GM10266 (cell line): ENCODE measurements at regions not wholly inside any gene's neighbourhood (a gene's known extent, or its start where the extent isn't known, plus 50 kb on each side); places are given as distances from the start of the nearest gene placed in this dataset.

ENCODE experiments used
- DNase-seq: peaks from one replicate; pipeline ENCODE4 v3.0.0; 2012; ENCODE audit errors: extremely low spot score
- CTCF ChIP-seq: IDR thresholded peaks from 2 replicates; pipeline ENCODE4 v1.5.1; 2012; ENCODE audit warnings: mild to moderate bottlenecking, low read depth; ENCODE audit not compliant: control insufficient read depth, insufficient read depth; ENCODE audit errors: missing control alignments

- no peak for TF ChIP-seq CTCF
- DNase-seq: no peak
Observed at GRCh38 chr2:106965611-106966010, 79.6 kb upstream of the ST6GAL2 start.

GRCh38 chr2:106969777-106970176 lies 83.8 kb upstream of the ST6GAL2 start:
- no peak for TF ChIP-seq CTCF

GRCh38 chr2:106970471-106971261 lies 84.7 kb upstream of the ST6GAL2 start:
- no peak for TF ChIP-seq CTCF
- no peak for DNase-seq

More at GRCh38 chr2:106969777-106970176, 83.8 kb upstream of the ST6GAL2 start:
- no peak for DNase-seq

GRCh38 chr2:106972782-106973181 lies 86.8 kb upstream of the ST6GAL2 start:
- no peak for DNase-seq
- TF ChIP-seq CTCF: no peak

GRCh38 chr2:106974891-106975290 lies 88.9 kb upstream of the ST6GAL2 start:
- TF ChIP-seq CTCF: no peak
- no peak for DNase-seq

GRCh38 chr2:106975641-106976040 lies 89.7 kb upstream of the ST6GAL2 start:
- DNase-seq: no peak
- no peak for TF ChIP-seq CTCF

- no peak for TF ChIP-seq CTCF
- no peak for DNase-seq
Observed at GRCh38 chr2:106976548-106976947, 90.6 kb upstream of the ST6GAL2 start.
